22Rv1 (cell line): ENCODE measurements at regions not wholly inside any gene's neighbourhood (a gene's known extent, or its start where the extent isn't known, plus 50 kb on each side); places are given as distances from the start of the nearest gene placed in this dataset.

Experiments used
- ZFX ChIP-seq: fragments of 450-650 bp; IDR thresholded peaks from 2 replicates; pipeline ENCODE4 v1.6.1; 2017; ENCODE audit warnings: antibody characterized with exemption, borderline replicate concordance
- TF ChIP-seq, protein P1 (sequence below): fragments of 450-650 bp; IDR thresholded peaks from 2 replicates; pipeline ENCODE4 v1.5.1; 2017; ENCODE audit warnings: mild to moderate bottlenecking

GRCh38 chr18:35775887-35776286, 194.3 kb downstream of the GALNT1 start:
- TF ChIP-seq, protein P1, sequence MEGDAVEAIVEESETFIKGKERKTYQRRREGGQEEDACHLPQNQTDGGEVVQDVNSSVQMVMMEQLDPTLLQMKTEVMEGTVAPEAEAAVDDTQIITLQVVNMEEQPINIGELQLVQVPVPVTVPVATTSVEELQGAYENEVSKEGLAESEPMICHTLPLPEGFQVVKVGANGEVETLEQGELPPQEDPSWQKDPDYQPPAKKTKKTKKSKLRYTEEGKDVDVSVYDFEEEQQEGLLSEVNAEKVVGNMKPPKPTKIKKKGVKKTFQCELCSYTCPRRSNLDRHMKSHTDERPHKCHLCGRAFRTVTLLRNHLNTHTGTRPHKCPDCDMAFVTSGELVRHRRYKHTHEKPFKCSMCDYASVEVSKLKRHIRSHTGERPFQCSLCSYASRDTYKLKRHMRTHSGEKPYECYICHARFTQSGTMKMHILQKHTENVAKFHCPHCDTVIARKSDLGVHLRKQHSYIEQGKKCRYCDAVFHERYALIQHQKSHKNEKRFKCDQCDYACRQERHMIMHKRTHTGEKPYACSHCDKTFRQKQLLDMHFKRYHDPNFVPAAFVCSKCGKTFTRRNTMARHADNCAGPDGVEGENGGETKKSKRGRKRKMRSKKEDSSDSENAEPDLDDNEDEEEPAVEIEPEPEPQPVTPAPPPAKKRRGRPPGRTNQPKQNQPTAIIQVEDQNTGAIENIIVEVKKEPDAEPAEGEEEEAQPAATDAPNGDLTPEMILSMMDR: no peak
- TF ChIP-seq ZFX: no peak
